OCI-LY3 (cell line): ENCODE measurements at regions not wholly inside any gene's neighbourhood (a gene's known extent, or its start where the extent isn't known, plus 50 kb on each side); places are given as distances from the start of the nearest gene placed in this dataset.

Source experiments
- CTCF ChIP-seq: fragments of 200-600, 300-600 bp; sonication (generic); IDR thresholded peaks from 2 replicates; pipeline ENCODE4 v1.5.1; 2014; ENCODE audit warnings: antibody characterized with exemption, low read length, low read depth
- EZH2phosphoT487 ChIP-seq: fragments of 200-600 bp; shearing (Covaris generic); IDR thresholded peaks from 2 replicates; pipeline ENCODE4 v1.6.1; 2018; ENCODE audit warnings: antibody characterized with exemption, mixed run types, low read depth

GRCh38 chr22:48055827-48056226 lies 1293.4 kb downstream of the TBC1D22A start:
- TF ChIP-seq CTCF (no peak), EZH2phosphoT487 (no peak)
